ENCODE measurements at regions not wholly inside any gene's neighbourhood (a gene's known extent, or its start where the extent isn't known, plus 50 kb on each side); places are given as distances from the start of the nearest gene placed in this dataset.

DNA sequence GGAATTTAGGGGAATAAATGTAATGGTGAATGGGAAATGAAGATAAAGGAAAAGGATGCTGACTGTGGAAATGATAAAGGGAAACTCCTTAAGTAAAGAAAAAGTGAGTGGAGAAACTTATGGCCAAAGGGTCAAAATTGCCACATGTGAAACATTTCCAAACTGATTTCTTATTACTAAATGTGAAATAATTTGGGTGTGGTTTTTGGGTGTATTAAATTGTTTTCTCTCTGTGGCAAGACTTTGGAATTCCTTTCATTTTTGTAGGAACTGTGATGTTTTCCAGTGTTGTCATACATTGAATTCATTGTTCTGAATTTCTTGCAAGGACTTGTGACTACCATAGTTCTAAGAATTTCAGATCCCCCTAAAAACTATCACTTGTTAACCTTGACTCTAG lies 1891.5 kb upstream of the SEL1L start:
- POLR2A ChIA-PET, result no interaction called here
- CTCF ChIA-PET, result no interaction called here
- Histone ChIP-seq H3K9me3 (replicated peaks; ENCODE audit: control insufficient read depth, insufficient read depth, low read length) (no peaks in the 10 kb centered on the region), H3K27me3 (ENCODE audit: control insufficient read depth in 2 of 2, insufficient read depth in 2 of 2, low read length in 2 of 2) (no peaks in the 10 kb centered on the region), H3K4me3 (replicated peaks in 1 of 3; ENCODE audit: insufficient read depth in 1 of 3, low read depth in 1 of 3, low read length in 3 of 3) (no peak overlapping the region), H4K20me1 (replicated peaks; ENCODE audit: control insufficient read depth, extremely low read depth, insufficient read depth, low read length) (no peaks in the 10 kb centered on the region), H3K9ac (replicated peaks; ENCODE audit: extremely low read depth, insufficient read depth, low read length) (no peak overlapping the region), H3K9me1 (replicated peaks; ENCODE audit: control insufficient read depth, extremely low read depth, insufficient read depth, low read length) (no peaks in the 10 kb centered on the region), H3K4me1 (ENCODE audit: control insufficient read depth, extremely low read depth, insufficient read depth, low read length) (no peaks in the 10 kb centered on the region), H3K79me2 (ENCODE audit: control insufficient read depth, insufficient read depth, low read length) (no peaks in the 10 kb centered on the region), H3K4me2 (ENCODE audit: insufficient read depth, low read length) (no peak overlapping the region), H3K27ac (ENCODE audit: insufficient read depth, low read depth, low read length) (no peak overlapping the region), H3K36me3 (ENCODE audit: control insufficient read depth in 2 of 2, extremely low read depth in 1 of 2, insufficient read depth in 2 of 2, low read length in 2 of 2) (no peaks in the 10 kb centered on the region), H2AFZ (ENCODE audit: low read depth, low read length) (no peak overlapping the region)
- DNase-seq (ENCODE audit: low read depth, low spot score), result no peak
- intact Hi-C loops (cut with micrococcal nuclease), result no loop called here
- no peak for FAIRE-seq
- no peak for TF ChIP-seq POLR2A (IDR thresholded peaks at IDR 0.05; ENCODE audit: low read depth, low read length)
- no peak for TF ChIP-seq MYC (IDR thresholded peaks at IDR 0.05; ENCODE audit: low read depth, low read length)
- no peak for TF ChIP-seq GATA2 (IDR thresholded peaks at IDR 0.05; ENCODE audit: insufficient read depth, insufficient read length, low read depth, low read length)
- TF ChIP-seq, protein P1, sequence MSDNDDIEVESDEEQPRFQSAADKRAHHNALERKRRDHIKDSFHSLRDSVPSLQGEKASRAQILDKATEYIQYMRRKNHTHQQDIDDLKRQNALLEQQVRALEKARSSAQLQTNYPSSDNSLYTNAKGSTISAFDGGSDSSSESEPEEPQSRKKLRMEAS (IDR thresholded peaks at IDR 0.05; ENCODE audit: insufficient read depth, insufficient read length), result no peak
- TF ChIP-seq POLR2AphosphoS5 (IDR thresholded peaks at IDR 0.05; ENCODE audit: insufficient read depth, low read depth, low read length), result no peak
- no TSS peak for BruUV-seq (replicated peaks)
- dilution Hi-C loops (cut with MboI; ENCODE audit: extremely low pct_ligation_motif_present, low sequenced_read_pairs), result no loop called here

DNA sequence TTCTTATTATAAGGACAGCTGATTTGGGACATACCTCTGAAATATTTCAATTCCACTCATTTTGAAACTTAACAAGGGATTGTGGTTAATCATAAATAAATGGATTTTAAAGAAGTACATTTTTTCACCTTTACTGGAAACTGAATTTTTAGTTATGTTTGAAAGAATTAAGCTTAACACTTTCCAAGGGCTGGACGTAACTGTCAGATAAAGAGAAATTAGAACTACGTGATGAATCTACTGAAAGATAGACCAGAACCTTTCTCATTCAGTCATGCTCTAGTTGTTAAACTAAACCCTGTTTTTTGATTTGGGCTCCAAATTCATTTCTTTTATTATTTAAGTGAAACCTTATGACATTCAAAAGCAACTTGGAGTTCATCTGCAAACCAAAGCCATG lies 1892.1 kb upstream of the SEL1L start:
- Histone ChIP-seq H3K4me1 (ENCODE audit: control insufficient read depth, extremely low read depth, insufficient read depth, low read length) (no peaks in the 10 kb centered on the region), H3K4me2 (ENCODE audit: insufficient read depth, low read length) (no peak overlapping the region), H3K27me3 (ENCODE audit: control insufficient read depth in 2 of 2, insufficient read depth in 2 of 2, low read length in 2 of 2) (no peaks in the 10 kb centered on the region), H3K27ac (ENCODE audit: insufficient read depth, low read depth, low read length) (no peak overlapping the region), H4K20me1 (replicated peaks; ENCODE audit: control insufficient read depth, extremely low read depth, insufficient read depth, low read length) (no peaks in the 10 kb centered on the region), H3K9me1 (replicated peaks; ENCODE audit: control insufficient read depth, extremely low read depth, insufficient read depth, low read length) (no peaks in the 10 kb centered on the region), H3K4me3 (replicated peaks in 1 of 3; ENCODE audit: insufficient read depth in 1 of 3, low read depth in 1 of 3, low read length in 3 of 3) (no peak overlapping the region), H3K9ac (replicated peaks; ENCODE audit: extremely low read depth, insufficient read depth, low read length) (no peak overlapping the region), H2AFZ (ENCODE audit: low read depth, low read length) (no peak overlapping the region), H3K36me3 (ENCODE audit: control insufficient read depth in 2 of 2, extremely low read depth in 1 of 2, insufficient read depth in 2 of 2, low read length in 2 of 2) (no peaks in the 10 kb centered on the region), H3K9me3 (replicated peaks; ENCODE audit: control insufficient read depth, insufficient read depth, low read length) (no peaks in the 10 kb centered on the region), H3K79me2 (ENCODE audit: control insufficient read depth, insufficient read depth, low read length) (no peaks in the 10 kb centered on the region)
- FAIRE-seq (no peak), DNase-seq (ENCODE audit: low read depth, low spot score) (no peak)
- POLR2A ChIA-PET, result no interaction called here
- intact Hi-C loops (cut with micrococcal nuclease), result no loop called here
- no peak for TF ChIP-seq JUN (IDR thresholded peaks at IDR 0.05; ENCODE audit: borderline replicate concordance, insufficient read depth, insufficient read length, low read depth)
- TF ChIP-seq POLR2AphosphoS5 (IDR thresholded peaks at IDR 0.05; ENCODE audit: insufficient read depth, low read depth, low read length), result no peak
- TF ChIP-seq EZH2 (IDR thresholded peaks at IDR 0.05; ENCODE audit: borderline replicate concordance, low read depth, low read length, severe bottlenecking), result no peak
- no peak for TF ChIP-seq FOS (IDR thresholded peaks at IDR 0.05; ENCODE audit: borderline replicate concordance, insufficient read depth, low read length)
- TF ChIP-seq, protein P1 (IDR thresholded peaks at IDR 0.05; ENCODE audit: insufficient read depth, insufficient read length), result no peak
- TF ChIP-seq MYC (IDR thresholded peaks at IDR 0.05; ENCODE audit: low read depth, low read length), result no peak
- TF ChIP-seq, protein P2, sequence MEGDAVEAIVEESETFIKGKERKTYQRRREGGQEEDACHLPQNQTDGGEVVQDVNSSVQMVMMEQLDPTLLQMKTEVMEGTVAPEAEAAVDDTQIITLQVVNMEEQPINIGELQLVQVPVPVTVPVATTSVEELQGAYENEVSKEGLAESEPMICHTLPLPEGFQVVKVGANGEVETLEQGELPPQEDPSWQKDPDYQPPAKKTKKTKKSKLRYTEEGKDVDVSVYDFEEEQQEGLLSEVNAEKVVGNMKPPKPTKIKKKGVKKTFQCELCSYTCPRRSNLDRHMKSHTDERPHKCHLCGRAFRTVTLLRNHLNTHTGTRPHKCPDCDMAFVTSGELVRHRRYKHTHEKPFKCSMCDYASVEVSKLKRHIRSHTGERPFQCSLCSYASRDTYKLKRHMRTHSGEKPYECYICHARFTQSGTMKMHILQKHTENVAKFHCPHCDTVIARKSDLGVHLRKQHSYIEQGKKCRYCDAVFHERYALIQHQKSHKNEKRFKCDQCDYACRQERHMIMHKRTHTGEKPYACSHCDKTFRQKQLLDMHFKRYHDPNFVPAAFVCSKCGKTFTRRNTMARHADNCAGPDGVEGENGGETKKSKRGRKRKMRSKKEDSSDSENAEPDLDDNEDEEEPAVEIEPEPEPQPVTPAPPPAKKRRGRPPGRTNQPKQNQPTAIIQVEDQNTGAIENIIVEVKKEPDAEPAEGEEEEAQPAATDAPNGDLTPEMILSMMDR (IDR thresholded peaks at IDR 0.05; ENCODE audit: extremely low read depth in 1 of 2, insufficient read depth in 1 of 2, low read depth in 1 of 2, low read length in 2 of 2), result no peak
- BruUV-seq (replicated peaks), result no TSS peak
- dilution Hi-C loops (cut with MboI; ENCODE audit: extremely low pct_ligation_motif_present, low sequenced_read_pairs), result no loop called here
- CTCF ChIA-PET, result no interaction called here
